ENCODE measurements at regions not wholly inside any gene's neighbourhood (a gene's known extent, or its start where the extent isn't known, plus 50 kb on each side); places are given as distances from the start of the nearest gene placed in this dataset.

GRCh38 chr18:23077493-23078256, 57.6 kb upstream of the CABLES1 start:
- DNase-seq (ENCODE audit: low spot score): peak; percentile 33

DNA sequence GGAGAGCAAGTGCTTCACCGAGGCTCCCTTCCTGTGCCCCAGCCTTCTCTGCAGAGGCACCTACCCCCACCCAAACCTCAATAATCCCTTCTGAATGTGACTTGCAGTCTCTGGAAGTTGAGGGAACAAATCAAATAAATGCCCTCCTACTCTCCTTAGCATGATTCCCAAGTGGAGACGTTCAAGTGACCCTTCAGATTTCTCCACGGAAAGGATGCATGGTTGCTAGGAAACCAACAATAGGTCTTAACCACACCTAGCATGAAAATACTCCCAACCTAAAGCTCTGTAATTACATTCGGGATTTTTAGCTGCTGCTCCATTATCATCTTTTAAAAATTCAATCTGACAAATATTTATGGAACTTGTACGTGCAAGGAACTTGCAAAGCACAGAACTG, 50.2 kb upstream of the CABLES1 start:
- no peak for DNase-seq (ENCODE audit: low spot score)

Data from NAMALWA (cell line).